NK-92 treated with Interleukin-12 subunit alpha and Interleukin-12 subunit beta, amount 100 ng/mL, for 24 hours (cell line): ENCODE measurements at regions not wholly inside any gene's neighbourhood (a gene's known extent, or its start where the extent isn't known, plus 50 kb on each side); places are given as distances from the start of the nearest gene placed in this dataset.

Experiments
- DNase-seq: peaks from one replicate; lab custom pipeline; 2025; lab: John Stamatoyannopoulos, UW

DNA sequence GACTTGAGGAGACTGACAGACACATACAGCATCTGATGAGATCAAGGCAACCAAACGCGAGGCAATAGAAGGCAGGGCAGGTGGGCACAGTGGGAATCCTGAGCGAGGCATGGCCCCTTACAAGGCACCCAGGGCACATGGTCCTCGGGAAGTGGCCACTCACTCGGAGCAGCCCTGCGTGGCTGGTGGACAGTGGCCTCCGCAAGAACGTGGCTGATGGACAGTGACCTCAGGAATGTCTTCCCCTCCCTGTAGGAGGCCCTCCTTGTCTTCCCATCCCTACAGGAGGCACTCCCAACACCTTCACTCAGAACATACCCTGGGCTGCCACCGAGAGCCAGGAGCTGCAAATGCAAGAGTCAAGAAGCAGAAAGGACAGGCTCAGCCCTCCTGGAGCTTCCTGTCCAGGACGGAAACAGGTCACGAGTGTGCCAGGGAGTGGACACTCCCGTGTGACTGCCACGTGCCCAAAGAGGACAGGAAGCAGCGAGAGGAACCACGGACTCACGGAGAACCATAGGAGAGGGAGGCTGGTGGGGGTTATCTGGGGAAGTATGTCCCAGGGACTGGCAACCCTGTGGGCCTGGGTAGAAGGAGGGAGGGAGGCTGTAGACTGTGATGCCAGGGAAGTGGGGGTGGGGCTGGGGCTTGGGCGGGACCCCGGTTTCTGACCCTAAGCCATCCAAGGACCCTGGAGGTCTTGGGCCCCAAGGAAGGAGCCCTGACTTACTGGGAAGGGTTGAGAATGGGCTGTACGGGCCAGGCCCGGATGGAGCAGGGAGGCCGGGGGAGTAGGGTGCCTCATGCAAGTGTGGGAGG lies 321.9 kb upstream of the IRX4 start:
- DNase-seq = no peak

GRCh38 chr5:2203774-2204173 lies 321.0 kb upstream of the IRX4 start:
- no peak for DNase-seq

- DNase-seq = no peak
Measured at GRCh38 chr5:2201832-2202231, 319.1 kb upstream of the IRX4 start.

DNA sequence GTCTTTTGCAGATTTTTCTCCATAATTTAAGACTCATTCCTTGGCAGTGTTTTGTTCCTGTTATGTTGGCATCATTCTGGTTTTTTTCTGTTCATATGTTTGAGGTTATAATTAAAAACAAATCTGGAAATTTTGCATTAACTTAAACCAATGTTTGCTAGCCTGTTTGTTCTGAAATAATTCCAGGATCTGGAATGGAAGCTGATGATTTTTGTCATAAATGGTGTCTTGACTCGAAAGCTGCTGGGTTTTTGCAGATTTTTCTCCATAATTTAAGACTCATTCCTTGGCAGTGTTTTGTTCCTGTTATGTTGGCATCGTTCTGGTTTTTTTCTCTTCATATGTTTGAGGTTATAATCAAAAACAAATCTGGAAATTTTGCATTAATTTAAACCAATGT lies 318.7 kb upstream of the IRX4 start:
- no peak for DNase-seq

DNA sequence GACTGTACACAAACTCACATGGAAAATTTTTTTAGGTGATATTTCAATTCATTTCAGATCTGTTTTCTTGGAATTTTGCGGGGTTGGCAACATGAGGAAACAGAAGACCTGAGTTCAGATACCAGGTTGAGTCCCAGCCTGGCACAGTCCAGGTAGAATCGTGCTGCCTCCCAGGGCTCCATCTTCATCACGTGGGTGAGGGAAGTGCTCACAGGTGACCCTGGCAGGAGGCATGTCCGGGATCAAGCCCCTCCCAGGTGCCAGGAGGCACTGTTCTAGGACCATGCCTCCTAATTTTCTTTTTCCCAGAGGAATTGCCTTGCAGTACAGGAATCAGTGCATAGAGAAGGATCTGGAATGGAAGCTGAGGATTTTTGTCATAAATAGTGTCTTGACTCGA lies 318.3 kb upstream of the IRX4 start:
- no peak for DNase-seq

DNA sequence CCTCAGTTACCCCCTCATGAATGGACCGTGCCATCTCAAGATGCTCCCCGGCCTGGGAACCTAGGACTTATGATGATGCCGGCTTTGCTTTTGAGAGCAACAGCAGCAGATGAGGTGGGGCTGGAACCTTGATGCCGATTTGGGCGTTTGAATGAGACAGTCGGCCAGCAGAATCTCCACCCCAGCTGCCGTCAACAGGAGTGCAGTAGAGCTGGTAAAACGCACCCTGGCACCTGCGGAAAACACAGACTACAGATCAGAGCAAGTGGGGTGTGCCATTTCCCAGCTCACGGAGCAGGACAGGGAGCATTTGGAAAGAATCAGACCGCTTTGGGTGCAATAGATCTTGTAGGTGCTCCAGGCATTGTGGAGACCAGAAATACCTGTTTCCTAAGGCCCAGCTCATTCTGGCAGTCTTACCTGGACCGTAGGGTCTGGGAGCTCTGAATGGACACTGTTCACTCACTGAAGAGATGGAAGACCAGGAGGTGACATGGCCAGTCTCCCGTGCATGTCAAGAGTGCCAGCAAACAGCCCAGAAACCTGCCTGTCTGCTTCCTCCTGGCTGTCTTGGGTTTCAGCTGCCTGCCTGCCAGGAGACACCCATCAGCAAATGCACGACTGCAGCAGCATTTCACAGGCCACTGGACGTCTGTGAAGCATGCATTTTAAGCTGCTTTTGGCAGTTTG lies 317.7 kb upstream of the IRX4 start:
- no peak for DNase-seq

GRCh38 chr5:2199697-2200096 lies 317.0 kb upstream of the IRX4 start:
- no peak for DNase-seq

- DNase-seq = no peak
Measured at GRCh38 chr5:2196989-2197619, 314.4 kb upstream of the IRX4 start.

DNA sequence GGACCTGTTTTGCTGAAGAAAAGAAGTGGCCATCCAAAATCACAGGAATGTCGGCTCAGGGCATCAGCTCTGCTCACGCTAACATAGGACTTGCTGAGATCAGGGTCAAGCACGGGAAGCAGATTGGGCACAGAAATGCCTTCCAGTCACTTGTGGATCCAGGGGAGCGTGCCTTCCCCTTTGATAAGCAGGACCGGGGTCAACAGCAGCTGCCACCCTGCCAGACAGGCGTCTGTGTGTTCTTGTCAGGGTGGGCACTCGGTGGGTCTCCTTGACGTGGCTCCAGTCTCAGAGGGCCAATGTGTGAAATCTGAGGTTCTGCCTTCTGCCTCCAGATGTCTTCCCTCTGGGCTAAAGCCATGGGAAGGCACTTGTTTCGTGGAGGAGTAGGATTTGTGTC lies 313.7 kb upstream of the IRX4 start:
- no peak for DNase-seq

- DNase-seq = no peak
Measured at GRCh38 chr5:2194949-2195348, 312.2 kb upstream of the IRX4 start.

- DNase-seq = no peak
Measured at GRCh38 chr5:2194236-2194555, 311.5 kb upstream of the IRX4 start.

DNA sequence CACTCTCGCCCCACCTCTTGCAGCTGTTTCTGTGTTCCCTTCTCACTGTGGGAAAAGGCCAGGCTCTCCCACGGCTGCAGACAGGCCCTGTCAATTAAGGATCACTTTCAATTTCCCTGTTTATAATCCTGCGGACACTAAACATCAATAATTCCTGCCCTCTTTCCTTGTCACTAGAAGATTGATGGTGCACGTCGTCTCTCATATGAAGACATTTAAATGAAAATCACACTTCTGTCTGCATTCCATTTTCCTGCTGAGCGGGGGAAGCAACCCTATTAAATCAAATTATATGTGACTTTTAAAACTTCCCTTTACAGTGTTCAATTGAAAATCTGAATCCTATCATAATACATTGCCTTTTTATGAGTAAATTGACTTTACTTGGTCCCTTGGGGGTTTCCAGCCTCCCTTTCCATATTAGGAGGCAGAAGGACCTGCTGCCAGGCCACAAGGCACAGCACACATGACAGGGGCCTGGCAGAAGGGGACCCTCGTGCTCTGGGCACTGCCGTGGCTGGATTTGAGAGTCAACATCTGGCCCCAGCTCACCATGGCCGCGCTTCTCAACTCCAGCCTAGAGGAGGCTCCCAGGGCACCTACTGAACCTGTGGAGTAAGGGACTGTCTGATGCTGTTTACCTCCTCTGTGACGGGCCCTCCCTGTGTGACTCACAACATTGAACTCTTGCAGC lies 311.0 kb upstream of the IRX4 start:
- no peak for DNase-seq

DNA sequence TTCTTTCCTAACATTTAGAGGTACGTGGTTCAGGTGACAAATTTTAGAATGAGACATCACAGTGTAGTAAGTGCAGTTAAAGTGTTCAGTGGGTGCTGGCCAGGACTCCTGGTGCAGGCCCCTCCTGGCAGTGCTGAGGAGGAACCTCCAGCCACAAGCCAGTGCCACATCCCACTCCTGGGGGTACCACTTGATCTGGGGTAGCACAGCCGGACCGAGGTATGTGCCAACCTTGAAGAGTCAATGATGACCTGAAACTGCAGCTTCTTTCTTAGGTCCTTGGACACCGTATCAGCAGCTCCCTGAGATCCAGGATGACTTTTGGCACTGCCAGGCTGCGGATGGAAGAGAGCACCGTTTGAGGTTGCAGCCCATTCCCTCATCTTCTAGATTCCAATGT lies 310.4 kb upstream of the IRX4 start:
- no peak for DNase-seq

GRCh38 chr5:2192496-2192895 lies 309.8 kb upstream of the IRX4 start:
- DNase-seq = no peak

DNA sequence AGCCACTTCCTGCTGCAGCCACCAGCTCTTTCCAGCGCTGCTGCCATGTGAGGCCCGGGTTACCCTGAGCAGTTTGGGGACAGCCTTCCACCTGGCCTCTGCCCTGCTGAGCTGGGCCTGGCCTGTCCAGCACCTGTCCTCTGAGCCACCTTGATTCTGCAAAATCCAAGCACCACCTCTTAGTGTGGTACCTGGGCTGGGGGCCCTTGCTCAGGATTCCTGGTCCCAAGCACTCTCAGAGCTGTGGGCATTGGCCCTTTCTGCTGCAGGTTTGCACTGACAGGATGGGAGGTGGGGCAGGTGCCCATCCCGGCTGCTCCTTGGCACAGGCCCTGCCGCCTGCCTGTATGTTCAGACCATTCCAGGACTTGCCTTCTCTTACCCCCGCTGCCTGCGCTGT lies 309.2 kb upstream of the IRX4 start:
- no peak for DNase-seq

DNA sequence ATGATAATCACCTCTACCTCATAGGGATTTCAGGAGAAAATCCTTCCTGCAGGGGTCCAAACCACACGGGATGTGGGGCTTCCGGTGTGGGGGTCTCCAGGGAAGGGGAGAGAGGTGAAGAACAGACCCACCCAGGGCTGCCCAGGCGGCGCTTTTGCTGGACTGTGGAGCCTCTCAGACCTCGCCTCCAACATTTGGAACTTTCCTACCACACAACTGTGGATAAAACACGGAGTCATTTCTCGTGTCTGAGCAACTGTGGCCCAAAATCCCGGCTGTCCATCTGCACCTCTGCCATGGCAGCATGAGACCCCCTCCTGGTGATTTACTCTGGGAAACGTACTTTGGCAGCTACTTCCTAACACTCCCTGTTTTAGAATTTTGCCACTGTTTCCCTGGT lies 307.8 kb upstream of the IRX4 start:
- DNase-seq = no peak

DNA sequence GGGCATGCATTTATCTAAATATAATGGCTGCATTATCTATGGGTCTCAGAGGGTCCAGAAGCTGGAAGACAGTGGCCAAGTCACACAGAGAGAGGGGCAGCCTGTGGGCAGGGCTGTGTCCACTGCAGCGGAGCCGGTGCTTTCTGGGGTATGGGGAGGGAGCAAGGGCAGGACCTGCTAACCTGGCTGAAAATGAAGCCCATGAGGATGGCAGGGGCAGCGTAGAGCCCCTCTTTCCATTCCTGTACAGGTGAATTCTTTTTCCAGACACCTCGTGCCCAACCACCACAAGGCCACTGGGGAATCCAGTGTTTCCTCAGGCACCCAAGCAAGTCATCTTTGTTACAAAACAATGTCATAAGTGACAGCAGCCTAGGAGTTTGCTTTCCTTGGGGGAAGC lies 305.9 kb upstream of the IRX4 start:
- DNase-seq = no peak

DNA sequence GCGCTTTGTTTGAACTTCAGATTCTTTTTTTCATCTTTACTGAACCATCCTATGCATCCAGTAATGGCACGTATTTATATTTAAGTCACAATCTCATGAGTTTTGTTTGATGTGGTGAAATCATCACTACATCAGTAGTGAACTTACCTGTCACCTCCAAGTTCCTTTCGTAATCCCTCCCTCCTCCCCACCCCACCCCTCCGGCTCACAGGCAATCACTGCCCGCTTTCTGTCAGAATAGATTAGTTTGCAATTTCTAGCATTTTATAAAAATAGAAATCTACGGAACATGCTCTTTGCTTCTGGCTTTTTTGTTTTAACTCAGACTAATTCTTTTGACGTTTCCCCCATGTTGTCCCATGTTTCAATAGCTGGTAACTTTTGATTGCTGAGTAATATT lies 305.4 kb upstream of the IRX4 start:
- no peak for DNase-seq

DNA sequence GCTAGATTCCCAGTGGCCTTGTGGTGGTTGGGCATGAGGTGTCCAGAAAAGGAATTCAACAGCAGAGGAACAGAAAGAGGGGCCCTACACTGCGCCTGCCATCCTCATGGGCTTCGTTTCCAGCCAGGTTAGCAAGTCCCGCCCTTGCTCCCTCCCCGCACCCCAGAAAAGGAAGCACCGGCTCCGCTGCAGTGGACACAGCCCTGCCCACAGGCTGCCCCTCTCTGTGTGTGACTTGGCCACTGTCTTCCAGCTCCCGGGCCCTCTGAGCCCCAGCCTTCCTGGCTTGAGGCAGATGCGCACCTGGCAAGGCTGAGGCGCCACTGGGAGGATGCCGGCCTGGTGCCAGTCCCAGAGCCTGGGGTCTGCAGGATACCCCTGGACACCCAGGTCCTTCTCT lies 305.0 kb upstream of the IRX4 start:
- no peak for DNase-seq

DNA sequence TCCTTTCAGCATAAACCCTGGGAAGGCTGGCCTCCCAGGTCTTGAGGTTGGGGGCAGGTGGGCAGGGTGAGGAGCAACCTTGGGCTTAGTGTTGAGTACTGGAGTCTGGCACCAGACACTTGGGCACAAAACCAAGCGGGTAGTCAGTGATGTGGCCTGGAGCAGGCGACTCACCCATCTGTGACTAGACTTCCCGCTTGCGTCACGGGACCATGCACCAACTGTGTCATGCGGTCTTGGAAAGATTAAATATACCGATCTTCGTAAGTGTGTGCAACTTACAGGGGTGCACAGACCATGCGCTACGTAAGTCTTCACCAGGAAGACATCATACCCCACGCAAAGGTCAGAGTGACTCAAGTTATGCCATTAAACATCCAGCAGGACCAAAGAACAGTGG lies 304.4 kb upstream of the IRX4 start:
- no peak for DNase-seq

- DNase-seq = no peak
Measured at GRCh38 chr5:2186472-2187015, 303.8 kb upstream of the IRX4 start.

DNA sequence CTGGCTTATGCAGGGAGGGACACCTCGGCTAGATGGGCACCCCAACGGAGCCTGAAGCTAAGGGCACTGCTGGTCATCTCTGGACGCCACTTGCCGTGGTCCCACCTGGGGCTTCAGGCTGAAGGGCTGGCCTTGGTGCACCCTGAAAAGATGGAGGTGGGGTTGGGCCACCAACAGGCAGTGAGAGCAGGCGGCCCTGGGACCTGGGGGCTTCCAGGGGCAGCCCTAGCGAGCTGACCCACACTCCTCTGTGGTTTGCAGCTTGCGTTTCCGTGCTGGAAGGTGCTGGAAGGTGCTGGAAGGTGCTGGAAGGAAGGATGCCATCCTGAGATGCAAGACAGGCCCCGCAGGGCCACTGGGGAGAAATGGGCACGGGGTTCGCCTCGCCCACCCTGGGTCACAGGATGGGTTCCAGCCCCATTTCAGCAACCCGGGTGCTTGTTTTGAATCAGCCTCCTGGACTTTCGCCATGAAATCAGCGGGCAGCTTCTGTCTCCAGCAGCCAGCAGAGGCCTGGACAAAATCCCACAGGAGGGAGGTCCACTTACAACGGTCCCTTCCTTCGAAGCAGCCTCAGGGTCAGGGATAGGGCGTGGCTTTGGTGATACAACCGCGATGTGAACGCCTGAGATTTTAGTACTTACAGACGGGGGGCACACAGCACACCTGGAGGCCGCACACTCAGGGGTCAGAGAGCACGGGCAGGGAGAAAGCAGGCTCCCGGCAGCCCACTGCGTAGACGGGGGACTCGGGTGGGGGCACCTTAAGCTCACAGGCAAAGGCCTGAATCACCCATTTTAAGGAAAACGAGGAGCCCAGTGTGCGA lies 303.1 kb upstream of the IRX4 start:
- DNase-seq = no peak
